Skin of body (tissue), 1 donor: ENCODE measurements at regions not wholly inside any gene's neighbourhood (a gene's known extent, or its start where the extent isn't known, plus 50 kb on each side); places are given as distances from the start of the nearest gene placed in this dataset.
"Not testable (repeated sequence)": the region's sequence is repeated elsewhere in the genome, so short reads cannot be mapped to it uniquely, and the experiment has no call there.

Experiments
- DNase-seq: peaks from one replicate; lab custom pipeline; 2025; lab: John Stamatoyannopoulos, UW

- DNase-seq: no peak
Observed at GRCh38 chr4:111263836-111264235, 641.0 kb upstream of the PITX2 start.

GRCh38 chr4:111266937-111267336 lies 644.1 kb upstream of the PITX2 start:
- DNase-seq: no peak

GRCh38 chr4:111267786-111268185 lies 644.9 kb upstream of the PITX2 start:
- DNase-seq: no peak

GRCh38 chr4:111268769-111269414 lies 646.0 kb upstream of the PITX2 start:
- no peak for DNase-seq

- DNase-seq: no peak
Observed at GRCh38 chr4:111269439-111269838, 646.6 kb upstream of the PITX2 start.

GRCh38 chr4:111274060-111274459 lies 651.2 kb upstream of the PITX2 start:
- DNase-seq: no peak

- DNase-seq: no peak
Observed at GRCh38 chr4:111274486-111274885, 651.6 kb upstream of the PITX2 start.

GRCh38 chr4:111281219-111281618 lies 658.3 kb upstream of the PITX2 start:
- DNase-seq: no peak

- DNase-seq: no peak
Observed at GRCh38 chr4:111282035-111282434, 659.2 kb upstream of the PITX2 start.

GRCh38 chr4:111283066-111283677 lies 660.3 kb upstream of the PITX2 start:
- DNase-seq: no peak

GRCh38 chr4:111296466-111296865 lies 673.6 kb upstream of the PITX2 start:
- no peak for DNase-seq

GRCh38 chr4:111303806-111304205 lies 680.9 kb upstream of the PITX2 start:
- DNase-seq: no peak

- DNase-seq: peak; percentile 1
Observed at GRCh38 chr4:111323496-111323895, 700.6 kb upstream of the PITX2 start.

- DNase-seq: no peak
Observed at GRCh38 chr4:111323916-111324315, 701.0 kb upstream of the PITX2 start.

GRCh38 chr4:111326450-111326849 lies 703.6 kb upstream of the PITX2 start:
- DNase-seq: no peak

- no peak for DNase-seq
Observed at GRCh38 chr4:111330786-111331185, 707.9 kb upstream of the PITX2 start.

- no peak for DNase-seq
Observed at GRCh38 chr4:111334361-111334760, 711.5 kb upstream of the PITX2 start.

GRCh38 chr4:111337186-111337876 lies 714.5 kb upstream of the PITX2 start:
- not testable (repeated sequence) for DNase-seq

- no peak for DNase-seq
Observed at GRCh38 chr4:111359602-111360001, 736.7 kb upstream of the PITX2 start.

GRCh38 chr4:111360906-111361305 lies 738.0 kb upstream of the PITX2 start:
- DNase-seq: no peak

GRCh38 chr4:111362941-111363361 lies 740.1 kb upstream of the PITX2 start:
- DNase-seq: peak; percentile 92

- DNase-seq: not testable (repeated sequence)
Observed at GRCh38 chr4:111377880-111378279, 755.0 kb upstream of the PITX2 start.

GRCh38 chr4:111388561-111388960 lies 756.7 kb upstream of the FAM241A start:
- DNase-seq: peak; percentile 44
